HG03378 (cell line): ENCODE measurements at regions not wholly inside any gene's neighbourhood (a gene's known extent, or its start where the extent isn't known, plus 50 kb on each side); places are given as distances from the start of the nearest gene placed in this dataset.

Experiments used
- ATAC-seq: cut with Tn5 transposase; IDR thresholded peaks from one replicate; pipeline ENCODE4 v1.9.1; 2021; ENCODE audit warnings: mild to moderate bottlenecking, moderate library complexity; ENCODE audit not compliant: unreplicated experiment

DNA sequence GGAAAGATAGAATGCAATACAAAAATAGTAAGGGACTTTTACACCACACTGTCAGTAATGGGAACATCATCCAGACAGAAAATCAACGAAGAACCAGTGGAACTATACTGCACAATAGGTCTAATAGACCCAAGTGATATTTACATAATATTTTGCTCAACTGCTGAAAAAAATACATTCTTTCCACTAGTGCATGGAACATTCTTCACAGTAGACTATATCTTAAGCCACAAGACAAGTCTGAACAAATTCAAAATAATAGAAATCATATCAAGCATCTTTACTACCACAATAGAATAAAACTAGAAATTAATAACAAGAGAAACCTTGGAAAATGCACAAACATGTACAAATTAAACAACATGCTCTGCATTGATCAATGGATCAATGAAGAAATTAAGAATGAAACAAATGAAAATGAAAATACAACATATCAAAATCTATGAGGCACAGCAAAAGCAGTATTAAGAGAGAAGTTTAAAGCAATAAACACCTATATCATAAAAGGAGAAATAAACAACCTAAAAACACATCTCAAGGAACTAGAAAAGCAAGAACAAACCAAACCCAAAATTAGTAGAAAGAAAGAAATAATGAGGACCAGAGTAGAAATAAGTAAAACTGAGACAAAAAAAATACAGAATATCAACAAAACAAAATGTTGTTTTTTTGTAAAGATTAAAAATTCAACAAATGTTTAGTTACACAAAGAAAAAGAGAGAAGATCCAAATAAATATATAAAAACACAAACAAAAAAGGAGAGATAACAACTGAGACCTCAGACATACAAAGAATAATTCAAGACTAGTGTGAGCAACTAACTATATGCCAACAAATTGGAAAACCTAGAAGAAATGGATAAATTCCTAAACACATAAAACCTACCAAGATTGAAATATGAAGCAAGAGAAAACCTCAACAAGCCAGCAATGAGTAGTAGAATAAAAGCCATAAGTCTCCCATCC is 51.5 kb upstream of the ANTXR2 start:
- ATAC-seq: no peak
